ENCODE measurements at regions not wholly inside any gene's neighbourhood (a gene's known extent, or its start where the extent isn't known, plus 50 kb on each side); places are given as distances from the start of the nearest gene placed in this dataset.

DNA sequence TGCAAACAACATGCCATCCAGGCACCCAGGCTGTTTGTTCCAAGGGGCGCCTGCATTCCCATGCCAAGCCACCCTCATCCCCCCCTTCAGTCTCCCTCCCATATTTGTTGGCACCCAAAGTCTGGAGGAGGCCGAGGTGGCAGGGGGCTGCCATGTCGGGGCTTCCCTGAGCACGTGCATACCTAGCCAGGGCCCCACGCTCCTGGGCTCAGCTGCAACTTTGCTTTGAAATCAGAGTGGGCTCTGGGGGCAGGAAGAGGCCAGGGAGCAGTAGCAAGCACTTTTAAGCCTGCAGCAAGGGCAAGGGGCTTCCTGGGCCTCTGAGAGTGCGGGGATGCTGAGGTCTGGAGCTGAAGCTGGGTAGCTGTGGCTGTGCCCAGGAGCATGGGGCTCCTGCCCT is 655.9 kb upstream of the EYS start:
- no peak for DNase-seq

DNA sequence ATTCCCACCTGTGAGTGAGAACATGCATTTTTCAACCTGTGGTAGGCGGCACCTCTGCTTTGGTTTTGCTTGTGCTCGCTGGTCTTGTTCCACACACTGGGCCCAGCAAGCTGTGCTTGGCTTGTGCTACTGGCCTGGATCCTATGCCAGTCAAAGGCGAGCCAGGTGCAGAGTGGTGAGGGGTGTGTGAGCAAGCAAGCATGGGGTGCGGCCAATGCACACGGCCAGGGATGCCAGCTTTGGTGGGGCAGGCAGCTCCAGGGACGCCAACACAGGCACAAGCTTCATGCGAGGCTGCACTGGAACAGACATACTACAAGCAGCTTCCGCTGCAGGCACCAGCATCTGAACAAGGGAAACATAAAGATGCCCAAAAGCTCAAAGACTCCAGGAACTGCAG is 654.9 kb upstream of the EYS start:
- H3K4me3 Mint-ChIP-seq = no peak overlapping the region
- POLR2A ChIA-PET = no interaction called here
- H3K27me3 Mint-ChIP-seq = no peaks in the 10 kb centered on the region
- H3K27ac Mint-ChIP-seq = no peak overlapping the region
- no peak for ATAC-seq (ENCODE audit: low read depth)
- peaks cover 1% of the 10 kb centered on the region for H3K9me3 Mint-ChIP-seq
- no peaks in the 10 kb centered on the region for H3K36me3 Mint-ChIP-seq
- no peaks in the 10 kb centered on the region for H3K4me1 Mint-ChIP-seq
- DNase-seq = no peak

More for the DNA sequence above, 655.9 kb upstream of the EYS start:
- no peak overlapping the region for H3K27ac Mint-ChIP-seq
- no peaks in the 10 kb centered on the region for H3K27me3 Mint-ChIP-seq
- no peaks in the 10 kb centered on the region for H3K4me1 Mint-ChIP-seq
- no peak for ATAC-seq (ENCODE audit: low read depth)
- no peak overlapping the region for H3K4me3 Mint-ChIP-seq
- POLR2A ChIA-PET = no interaction called here
- no peaks in the 10 kb centered on the region for H3K36me3 Mint-ChIP-seq
- H3K9me3 Mint-ChIP-seq = peaks cover 1% of the 10 kb centered on the region

DNA sequence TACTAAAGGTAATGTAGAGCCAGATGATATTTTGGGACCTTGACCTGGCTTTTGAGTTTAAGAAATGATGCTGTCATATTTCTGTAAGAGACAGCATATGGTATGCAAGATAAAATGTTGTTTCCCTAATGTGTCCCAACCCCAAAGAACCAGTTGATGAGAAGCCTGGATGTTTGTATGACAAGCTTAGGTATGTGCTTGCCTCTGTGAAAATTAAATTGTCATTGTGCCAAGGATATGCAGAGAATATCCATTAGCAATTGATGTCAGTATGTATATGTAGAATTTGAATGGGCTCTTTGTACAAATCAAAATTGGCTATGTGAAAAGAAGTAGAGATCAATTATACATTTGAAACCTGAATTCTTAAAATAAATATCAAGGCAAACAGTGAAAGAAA is 650.8 kb upstream of the EYS start:
- DNase-seq (no peak), ATAC-seq (ENCODE audit: low read depth) (no peak)
- Mint-ChIP-seq H3K27me3 (no peaks in the 10 kb centered on the region), H3K4me3 (no peak overlapping the region), H3K36me3 (no peaks in the 10 kb centered on the region), H3K27ac (no peak overlapping the region), H3K4me1 (no peaks in the 10 kb centered on the region), H3K9me3 (peaks cover 4% of the 10 kb centered on the region)
- POLR2A ChIA-PET = no interaction called here

DNA sequence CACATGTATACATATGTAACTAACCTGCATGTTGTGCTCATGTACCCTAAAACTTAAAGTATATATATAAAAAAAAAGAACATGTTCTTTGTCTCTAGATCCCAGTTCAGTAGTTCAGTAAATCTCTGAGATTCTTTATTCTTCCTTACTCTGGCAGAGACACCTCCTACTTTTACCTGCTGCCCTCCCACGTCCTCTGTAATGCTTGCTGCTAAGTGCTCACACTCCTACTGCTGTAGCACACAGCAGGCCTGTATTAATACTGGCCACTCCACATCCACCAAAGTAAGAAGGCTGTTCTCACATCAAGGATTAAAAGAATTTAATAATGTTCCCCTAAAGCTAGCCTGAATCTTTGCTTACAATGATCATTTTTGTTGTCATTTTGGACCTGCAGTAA is 648.4 kb upstream of the EYS start:
- no peak for ATAC-seq (ENCODE audit: low read depth)
- no peak overlapping the region for H3K27ac Mint-ChIP-seq
- H3K36me3 Mint-ChIP-seq = no peaks in the 10 kb centered on the region
- POLR2A ChIA-PET = no interaction called here
- H3K27me3 Mint-ChIP-seq = no peaks in the 10 kb centered on the region
- no peak overlapping the region for H3K4me3 Mint-ChIP-seq
- no peak for DNase-seq
- H3K4me1 Mint-ChIP-seq = no peaks in the 10 kb centered on the region
- peaks cover 3% of the 10 kb centered on the region for H3K9me3 Mint-ChIP-seq

DNA sequence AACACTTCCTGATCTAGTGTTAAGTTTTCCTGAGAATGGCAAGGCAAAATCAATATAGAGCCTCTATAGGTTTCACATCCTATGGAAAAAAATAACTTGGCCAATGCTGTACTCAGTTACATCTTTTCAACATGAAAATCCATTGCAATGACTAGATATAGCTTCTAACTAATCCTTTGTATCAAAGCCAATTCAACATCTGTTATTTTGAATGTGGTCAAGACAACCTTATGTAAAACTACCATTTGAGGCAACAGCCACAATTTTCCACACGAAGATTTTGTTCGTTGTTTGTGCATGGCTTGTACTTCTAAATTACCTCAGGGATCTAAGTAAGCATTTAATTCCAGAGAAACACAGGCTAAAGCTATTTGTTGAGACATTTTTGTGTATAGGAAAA is 637.8 kb upstream of the EYS start:
- DNase-seq (no peak), ATAC-seq (ENCODE audit: low read depth) (no peak)
- Mint-ChIP-seq H3K36me3 (no peaks in the 10 kb centered on the region), H3K27ac (no peak overlapping the region), H3K9me3 (peaks cover 3% of the 10 kb centered on the region), H3K4me3 (no peak overlapping the region), H3K27me3 (no peaks in the 10 kb centered on the region), H3K4me1 (no peaks in the 10 kb centered on the region)
- POLR2A ChIA-PET = no interaction called here

DNA sequence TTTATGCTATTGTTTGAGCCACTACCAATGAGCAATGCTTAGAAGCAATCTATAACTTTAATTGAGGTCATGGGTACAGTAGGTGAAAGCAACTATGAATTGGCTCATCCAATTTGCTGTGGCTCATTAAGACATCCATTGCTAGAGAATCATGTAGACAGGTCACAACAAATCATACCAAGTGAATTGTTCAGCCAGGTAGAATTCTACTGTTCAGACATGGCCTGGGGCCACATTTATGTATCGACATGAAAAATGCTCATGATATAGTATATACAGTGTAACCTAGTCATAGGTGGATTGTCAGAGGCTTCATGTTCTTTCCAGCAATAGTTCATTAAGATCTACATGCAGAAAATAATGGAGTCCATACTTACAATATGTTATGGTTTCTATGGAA is 633.7 kb upstream of the EYS start:
- DNase-seq (no peak), ATAC-seq (ENCODE audit: low read depth) (no peak)
- H3K36me3 Mint-ChIP-seq = no peaks in the 10 kb centered on the region
- no peak overlapping the region for H3K4me3 Mint-ChIP-seq
- no peak overlapping the region for H3K27ac Mint-ChIP-seq
- peaks cover 4% of the 10 kb centered on the region for H3K9me3 Mint-ChIP-seq
- POLR2A ChIA-PET = no interaction called here
- no peaks in the 10 kb centered on the region for H3K27me3 Mint-ChIP-seq
- H3K4me1 Mint-ChIP-seq = no peaks in the 10 kb centered on the region

DNA sequence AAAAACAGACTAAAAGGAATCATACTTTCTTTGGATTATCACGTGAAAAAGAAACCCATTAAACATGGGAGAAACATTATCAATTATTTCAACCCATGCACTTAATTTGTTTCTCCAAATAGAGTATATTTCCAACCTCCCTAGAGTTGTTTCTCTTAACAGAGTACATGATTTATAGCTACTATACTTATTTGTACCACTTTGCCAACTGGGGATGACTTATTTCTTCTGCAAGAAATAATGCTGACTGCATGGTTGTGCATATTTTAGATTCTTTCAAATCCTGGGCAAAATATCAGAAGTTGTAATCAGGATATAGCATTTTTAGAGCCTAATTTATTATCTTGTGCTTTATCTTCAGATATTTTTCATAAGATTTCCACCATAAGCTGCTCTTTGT is 629.1 kb upstream of the EYS start:
- H3K4me1 Mint-ChIP-seq = no peaks in the 10 kb centered on the region
- no peak for ATAC-seq (ENCODE audit: low read depth)
- H3K27me3 Mint-ChIP-seq = no peaks in the 10 kb centered on the region
- no peak overlapping the region for H3K4me3 Mint-ChIP-seq
- H3K9me3 Mint-ChIP-seq = peaks cover 4% of the 10 kb centered on the region
- H3K27ac Mint-ChIP-seq = no peak overlapping the region
- POLR2A ChIA-PET = no interaction called here
- no peak for DNase-seq
- H3K36me3 Mint-ChIP-seq = no peaks in the 10 kb centered on the region

DNA sequence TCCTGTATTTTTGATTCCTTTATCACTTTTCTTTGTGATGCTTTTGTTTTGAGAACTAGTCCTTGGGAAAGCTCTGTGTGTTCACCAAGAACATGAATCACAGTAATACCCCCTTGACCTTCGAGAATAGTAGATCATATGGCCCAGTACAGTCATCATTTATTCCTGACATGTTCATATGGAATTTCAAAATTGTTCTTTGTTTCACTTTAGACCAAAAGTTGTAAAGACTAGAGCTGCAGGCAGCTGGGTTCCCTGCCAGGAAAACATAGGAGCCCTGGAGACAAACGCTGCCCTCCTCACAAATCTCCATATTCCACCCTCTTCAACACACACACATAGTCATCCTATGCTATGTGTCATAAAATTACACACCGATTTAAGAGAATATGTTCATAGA is 621.2 kb upstream of the EYS start:
- no peak for DNase-seq
- Mint-ChIP-seq H3K4me3 (no peak overlapping the region), H3K36me3 (no peaks in the 10 kb centered on the region), H3K4me1 (no peaks in the 10 kb centered on the region), H3K9me3 (peaks cover 1% of the 10 kb centered on the region), H3K27ac (no peak overlapping the region), H3K27me3 (no peaks in the 10 kb centered on the region)
- POLR2A ChIA-PET = no interaction called here
- ATAC-seq (ENCODE audit: low read depth) = no peak

DNA sequence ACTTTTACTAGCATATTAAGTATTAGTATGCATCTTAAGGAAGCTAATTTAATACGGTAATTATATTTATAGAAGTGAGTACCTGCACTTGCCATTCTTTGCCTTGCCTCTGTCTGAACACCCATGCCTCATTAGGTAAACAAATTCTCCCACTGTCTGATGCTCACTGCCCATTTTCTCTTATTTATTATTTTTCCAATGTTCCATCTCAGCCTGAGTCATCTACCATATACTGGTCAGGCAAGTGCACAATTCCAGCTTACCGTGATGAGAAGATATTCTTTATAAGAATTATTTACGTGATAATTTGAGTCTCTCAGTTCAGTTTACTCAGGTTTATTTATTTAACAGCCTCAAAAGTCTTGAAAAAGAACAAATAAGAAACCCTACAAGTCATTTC is 619.2 kb upstream of the EYS start:
- H3K27ac Mint-ChIP-seq = no peak overlapping the region
- DNase-seq (no peak), ATAC-seq (ENCODE audit: low read depth) (no peak)
- no peaks in the 10 kb centered on the region for H3K27me3 Mint-ChIP-seq
- no peak overlapping the region for H3K4me3 Mint-ChIP-seq
- POLR2A ChIA-PET = no interaction called here
- peaks cover 1% of the 10 kb centered on the region for H3K9me3 Mint-ChIP-seq
- H3K36me3 Mint-ChIP-seq = no peaks in the 10 kb centered on the region
- H3K4me1 Mint-ChIP-seq = no peaks in the 10 kb centered on the region

DNA sequence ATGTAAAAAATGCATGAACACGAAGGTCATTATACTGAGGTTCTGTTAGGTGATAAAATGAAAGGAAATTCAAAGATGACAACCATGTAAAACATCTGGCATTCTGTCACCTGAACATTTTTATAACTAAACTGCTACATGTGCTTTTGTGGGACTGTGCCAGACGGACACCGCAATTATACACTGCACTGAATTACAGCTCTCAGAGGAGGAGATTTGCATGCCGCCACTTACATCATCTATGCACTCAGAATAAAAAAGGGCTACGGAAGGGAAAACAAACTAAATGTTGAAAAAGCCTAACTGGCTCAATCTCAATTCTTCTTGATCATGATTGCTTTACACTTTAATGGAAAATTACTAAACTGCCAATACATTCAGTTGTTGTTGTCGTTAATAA is 614.0 kb upstream of the EYS start:
- H3K36me3 Mint-ChIP-seq = no peaks in the 10 kb centered on the region
- no peak for ATAC-seq (ENCODE audit: low read depth)

DNA sequence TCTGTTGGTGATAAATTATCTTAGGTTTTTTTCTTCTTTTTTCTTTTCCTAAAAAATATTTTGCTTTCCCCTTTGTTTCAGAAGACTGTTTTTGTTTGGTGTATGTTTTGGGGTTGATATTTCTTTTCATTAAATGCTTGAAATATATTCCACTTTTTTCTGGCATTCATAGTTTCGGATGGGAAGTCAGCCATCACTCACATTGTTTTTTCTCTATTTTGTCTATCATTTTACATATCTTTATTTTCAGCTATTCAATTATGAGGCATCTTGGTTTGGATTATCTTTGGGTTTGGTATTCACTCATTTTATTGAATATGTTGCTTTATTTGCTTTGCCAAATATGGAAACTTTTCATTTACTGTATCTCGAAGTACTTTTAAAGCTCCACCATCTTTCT is 600.5 kb upstream of the EYS start:
- no peak for DNase-seq
- peaks cover 11% of the 10 kb centered on the region for H3K9me3 Mint-ChIP-seq
- H3K4me1 Mint-ChIP-seq = no peaks in the 10 kb centered on the region
- no peaks in the 10 kb centered on the region for H3K36me3 Mint-ChIP-seq
- POLR2A ChIA-PET = no interaction called here
- H3K4me3 Mint-ChIP-seq = no peak overlapping the region
- ATAC-seq (ENCODE audit: low read depth) = no peak
- H3K27me3 Mint-ChIP-seq = no peaks in the 10 kb centered on the region
- H3K27ac Mint-ChIP-seq = no peak overlapping the region

More for the DNA sequence above, 614.0 kb upstream of the EYS start:
- no peaks in the 10 kb centered on the region for H3K27me3 Mint-ChIP-seq
- POLR2A ChIA-PET = no interaction called here
- H3K27ac Mint-ChIP-seq = no peak overlapping the region
- peaks cover 3% of the 10 kb centered on the region for H3K9me3 Mint-ChIP-seq
- DNase-seq = no peak
- H3K4me3 Mint-ChIP-seq = no peak overlapping the region
- no peaks in the 10 kb centered on the region for H3K4me1 Mint-ChIP-seq

DNA sequence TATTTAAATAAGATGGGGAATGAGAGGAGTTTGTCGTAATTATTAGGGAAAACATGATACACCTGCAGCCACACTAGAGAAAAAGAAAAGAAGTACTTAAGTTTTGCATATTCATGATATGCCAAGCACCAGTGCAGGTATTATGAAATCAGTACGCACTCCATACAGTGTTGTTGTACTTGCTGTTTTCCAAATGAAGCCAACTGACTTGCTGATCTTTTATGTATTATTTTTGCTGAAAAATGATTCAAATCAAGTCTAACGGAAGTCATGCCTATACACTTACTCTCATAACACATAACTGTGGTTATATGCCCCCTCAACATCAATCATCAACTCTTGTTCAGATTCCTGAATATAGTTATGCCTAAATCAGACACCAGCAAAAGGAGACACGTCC is 584.9 kb upstream of the EYS start:
- Mint-ChIP-seq H3K4me3 (no peak overlapping the region), H3K9me3 (no peaks in the 10 kb centered on the region), H3K27ac (no peak overlapping the region), H3K36me3 (no peaks in the 10 kb centered on the region), H3K4me1 (no peaks in the 10 kb centered on the region), H3K27me3 (no peaks in the 10 kb centered on the region)
- ATAC-seq (ENCODE audit: low read depth) (no peak), DNase-seq (no peak)
- POLR2A ChIA-PET = no interaction called here

DNA sequence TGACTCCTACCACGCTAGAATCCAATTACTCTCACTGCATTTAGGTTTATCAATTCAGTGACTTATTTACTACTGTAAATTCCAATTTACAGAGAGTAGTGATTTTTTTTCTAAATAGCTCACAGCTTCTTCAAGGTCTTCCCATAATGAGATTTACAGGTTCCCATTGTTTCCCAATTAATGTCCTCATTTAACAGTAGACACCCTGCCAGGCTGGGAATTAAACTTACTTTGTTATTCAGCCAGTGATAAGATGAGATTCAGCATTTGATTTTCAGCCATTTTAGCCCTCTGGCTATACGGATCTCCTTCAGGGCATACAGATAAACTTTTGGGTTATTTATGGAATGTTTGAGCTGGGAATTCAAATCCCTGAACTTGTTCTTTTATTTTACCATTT is 582.9 kb upstream of the EYS start:
- POLR2A ChIA-PET = no interaction called here
- H3K27me3 Mint-ChIP-seq = no peaks in the 10 kb centered on the region
- H3K4me3 Mint-ChIP-seq = no peak overlapping the region
- no peak overlapping the region for H3K27ac Mint-ChIP-seq
- ATAC-seq (ENCODE audit: low read depth) (no peak), DNase-seq (no peak)
- H3K4me1 Mint-ChIP-seq = no peaks in the 10 kb centered on the region
- H3K9me3 Mint-ChIP-seq = no peaks in the 10 kb centered on the region
- no peaks in the 10 kb centered on the region for H3K36me3 Mint-ChIP-seq

DNA sequence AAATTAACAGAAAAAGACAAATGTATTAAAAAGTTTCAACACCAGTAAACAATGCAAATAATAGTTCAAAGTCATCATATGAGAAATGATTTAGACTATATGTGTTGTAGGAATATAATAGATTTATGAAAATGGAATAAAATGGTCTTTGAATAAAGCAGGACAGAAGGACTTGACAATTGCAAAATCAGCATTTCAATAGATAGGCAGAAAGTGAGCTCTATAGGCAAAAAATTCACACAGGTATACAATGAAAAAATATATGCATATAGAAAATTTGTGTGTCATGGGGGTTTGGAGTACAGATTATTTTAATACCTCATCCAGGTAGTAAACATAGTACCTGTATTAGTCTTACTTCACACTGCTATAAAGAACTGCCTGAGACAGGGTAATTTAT is 571.1 kb upstream of the EYS start:
- H3K9me3 Mint-ChIP-seq = peaks cover 5% of the 10 kb centered on the region
- DNase-seq (no peak), ATAC-seq (ENCODE audit: low read depth) (no peak)
- H3K36me3 Mint-ChIP-seq = no peaks in the 10 kb centered on the region
- POLR2A ChIA-PET = no interaction called here
- no peak overlapping the region for H3K27ac Mint-ChIP-seq
- no peaks in the 10 kb centered on the region for H3K27me3 Mint-ChIP-seq
- H3K4me3 Mint-ChIP-seq = no peak overlapping the region
- no peaks in the 10 kb centered on the region for H3K4me1 Mint-ChIP-seq

DNA sequence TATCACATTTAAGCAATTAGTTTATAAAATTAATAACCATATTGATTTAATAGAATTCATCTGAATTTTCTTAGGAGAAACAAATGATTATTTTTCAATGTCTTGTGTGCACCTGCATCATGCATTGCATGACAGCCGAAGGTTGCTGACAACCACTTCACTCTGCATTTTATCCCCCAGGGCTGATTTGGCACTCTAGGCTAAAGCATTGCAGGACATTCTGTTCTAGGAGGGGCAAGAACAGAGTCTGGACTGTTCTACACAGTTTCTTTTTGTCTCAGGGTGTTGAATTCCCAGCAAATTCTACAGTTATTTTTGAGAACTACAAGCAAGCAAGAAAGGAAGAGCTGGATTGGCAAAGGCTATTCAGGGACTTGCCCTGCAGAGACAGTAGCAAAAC is 570.4 kb upstream of the EYS start:
- Mint-ChIP-seq H3K4me1 (no peaks in the 10 kb centered on the region), H3K9me3 (peaks cover 5% of the 10 kb centered on the region), H3K27ac (no peak overlapping the region), H3K36me3 (no peaks in the 10 kb centered on the region), H3K27me3 (no peaks in the 10 kb centered on the region), H3K4me3 (no peak overlapping the region)
- POLR2A ChIA-PET = no interaction called here
- ATAC-seq (ENCODE audit: low read depth) = no peak
- no peak for DNase-seq
